K562 (cell line): ENCODE measurements at regions not wholly inside any gene's neighbourhood (a gene's known extent, or its start where the extent isn't known, plus 50 kb on each side); places are given as distances from the start of the nearest gene placed in this dataset.

Experiments
- C11orf30 ChIP-seq: fragments of 450-650 bp; IDR thresholded peaks from 2 replicates; pipeline ENCODE4 v1.6.1; 2016; ENCODE audit warnings: low read depth, mild to moderate bottlenecking
- KAT2B ChIP-seq: IDR thresholded peaks from one replicate; pipeline ENCODE4 v1.6.1; 2012; ENCODE audit warnings: low read depth, mild to moderate bottlenecking, control low read depth, inconsistent platforms, low read length, moderate library complexity
- MLX ChIP-seq, 2 experiments: fragments of 450-650 bp in 1 of 2; sonication (generic) in 1 of 2; formaldehyde crosslinking; conservative IDR thresholded peaks; 2 replicates each; pipeline versions ENCODE4 v1.4.0 to v1.8.1; 2020 to 2022; ENCODE audit warnings: mild to moderate bottlenecking in 1 of 2, missing genetic modification reagents in 1 of 2
- POU5F1 ChIP-seq: fragments of 150-350 bp; IDR thresholded peaks from 2 replicates; pipeline ENCODE4 v1.6.1; 2014; ENCODE audit warnings: borderline replicate concordance, low read length, low read depth, mild to moderate bottlenecking; ENCODE audit not compliant: partially characterized antibody
- RERE ChIP-seq: sonication (generic); formaldehyde crosslinking; IDR thresholded peaks from 2 replicates; pipeline ENCODE4 v1.8.0; 2023; ENCODE audit warnings: missing genetic modification reagents, mild to moderate bottlenecking, borderline replicate concordance
- RFX1 ChIP-seq: fragments of 450-650 bp; IDR thresholded peaks from 2 replicates; pipeline ENCODE4 v1.6.1; 2016; ENCODE audit warnings: mild to moderate bottlenecking, moderate library complexity
- SAFB ChIP-seq: fragments of 200-400 bp; formaldehyde crosslinking; IDR thresholded peaks from 2 replicates; pipeline ENCODE4 v1.6.1; 2017; ENCODE audit warnings: low read depth, low read length, borderline replicate concordance
- SMAD2 ChIP-seq: fragments of 150-350 bp; IDR thresholded peaks from 2 replicates; pipeline ENCODE4 v1.6.1; 2014; ENCODE audit warnings: low read depth, mild to moderate bottlenecking, low read length
- SMAD4 ChIP-seq: fragments of 250-450 bp; sonication (Bioruptor Pico); conservative IDR thresholded peaks from 2 replicates; pipeline ENCODE4 v1.8.0; 2021; ENCODE audit warnings: inconsistent platforms, mild to moderate bottlenecking, moderate library complexity
- TAL1 ChIP-seq: fragments of 450-650 bp; IDR thresholded peaks from 2 replicates; pipeline ENCODE4 v1.6.1; 2016; ENCODE audit warnings: mild to moderate bottlenecking
- TEAD2 ChIP-seq: fragments of 450-650 bp; IDR thresholded peaks from 2 replicates; pipeline ENCODE4 v1.6.1; 2016; ENCODE audit warnings: missing genetic modification characterization, control low read depth, missing compliant biosample characterization
- TFE3 ChIP-seq: fragments of 450-650 bp; formaldehyde crosslinking; IDR thresholded peaks from 2 replicates; pipeline ENCODE4 v1.4.0; 2020; ENCODE audit warnings: mild to moderate bottlenecking, mixed read lengths
- TSC22D4 ChIP-seq: fragments of 450-650 bp; IDR thresholded peaks from 2 replicates; pipeline ENCODE4 v1.6.1; 2016; ENCODE audit warnings: missing genetic modification characterization, missing biosample characterization, control low read depth
- USF1 ChIP-seq: sonication (generic); formaldehyde crosslinking; IDR thresholded peaks from 2 replicates; pipeline ENCODE4 v1.9.0; 2022; ENCODE audit warnings: mild to moderate bottlenecking, missing genetic modification reagents
- YY1 ChIP-seq, 3 experiments: IDR thresholded peaks; 2 replicates each; pipeline ENCODE4 v1.6.1; 2011; ENCODE audit warnings: low read length in 2 of 3, mild to moderate bottlenecking in 2 of 3, moderate library complexity in 2 of 3, borderline replicate concordance in 1 of 3, control low read depth in 1 of 3, low read depth in 1 of 3; ENCODE audit not compliant: insufficient read depth in 3 of 3, insufficient replicate concordance in 2 of 3, control insufficient read depth in 1 of 3, insufficient read length in 1 of 3; ENCODE audit errors: extremely low read depth in 1 of 3
- ZNF639 ChIP-seq, 2 experiments: fragments of 200-800 bp in 1 of 2; sonication (Bioruptor generic) in 1 of 2; sonication (generic) in 1 of 2; formaldehyde crosslinking in 1 of 2; IDR thresholded peaks in 1 of 2; conservative IDR thresholded peaks in 1 of 2; 2 replicates each; pipeline versions ENCODE4 v1.5.0 to v1.6.1; 2016 to 2020; ENCODE audit warnings: missing compliant biosample characterization in 1 of 2, missing genetic modification characterization in 1 of 2, missing genetic modification reagents in 1 of 2
- ZNF785 ChIP-seq: fragments of 250-450 bp; sonication (Bioruptor Pico); IDR thresholded peaks from 2 replicates; pipeline ENCODE4 v1.4.0; 2020; ENCODE audit warnings: mild to moderate bottlenecking

- no peak for TF ChIP-seq TAL1
- no peak for TF ChIP-seq KAT2B
- peak; percentile 87 for TF ChIP-seq SMAD4 (CRISPR knock-in tag)
- TF ChIP-seq ZNF639 (CRISPR knock-in tag; conservative IDR thresholded peaks at IDR 0.05 in 1 of 2, IDR thresholded peaks at IDR 0.05 in 1 of 2) = no peak
- TF ChIP-seq USF1 = no peak
- no peak for TF ChIP-seq ZNF785 (CRISPR knock-in tag)
- TF ChIP-seq MLX (CRISPR knock-in tag; conservative IDR thresholded peaks at IDR 0.05) = no peak
- TF ChIP-seq SMAD2 = no peak
- no peak for TF ChIP-seq TFE3 (CRISPR knock-in tag)
- TF ChIP-seq RFX1 = peak; percentile 88
- no peak for TF ChIP-seq YY1 (IDR thresholded peaks at IDR 0.05; ENCODE audit: borderline replicate concordance in 1 of 3, control insufficient read depth in 1 of 3, extremely low read depth in 1 of 3, insufficient read depth in 3 of 3, insufficient read length in 1 of 3, insufficient replicate concordance in 2 of 3, low read depth in 1 of 3, low read length in 2 of 3)
- no peak for TF ChIP-seq C11orf30
- no peak for TF ChIP-seq TSC22D4
- TF ChIP-seq TEAD2 (tag) = no peak
- no peak for TF ChIP-seq RERE (CRISPR knock-in tag)
- TF ChIP-seq SAFB = no peak
- no peak for TF ChIP-seq POU5F1
Measured at GRCh38 chr1:229714964-229715603, 89.0 kb downstream of the URB2 start (continued).
